Thyroid gland (tissue), 4 donors: ENCODE measurements at regions not wholly inside any gene's neighbourhood (a gene's known extent, or its start where the extent isn't known, plus 50 kb on each side); places are given as distances from the start of the nearest gene placed in this dataset.

Source experiments
- DNase-seq, 2 donors: peaks; one replicate each; pipeline ENCODE4 v3.0.0-alpha.2; 2019
- H3K27ac ChIP-seq, 3 donors: fragments of 200-600 bp; sonication (generic); 1 replicate in 2 of 3; 2 replicates in 1 of 3; pipeline ENCODE4 v1.5.1; 2016 to 2019; ENCODE audit warnings: mild to moderate bottlenecking in 1 of 3, moderate library complexity in 1 of 3
- H3K27me3 ChIP-seq: fragments of 200-600 bp; sonication (generic); one replicate; pipeline ENCODE4 v1.5.1; 2019
- H3K36me3 ChIP-seq, 2 donors: fragments of 200-600 bp; sonication (generic); one replicate each; pipeline ENCODE4 v1.5.1; 2016 to 2019
- H3K4me1 ChIP-seq, 2 donors: fragments of 200-600 bp; sonication (generic); one replicate each; pipeline ENCODE4 v1.5.1; 2017 to 2019
- H3K4me3 ChIP-seq, 3 donors: fragments of 200-600 bp; sonication (generic); replicated peaks in 1 of 3; 1 replicate in 2 of 3; 2 replicates in 1 of 3; pipeline ENCODE4 v1.5.1; 2016; ENCODE audit warnings: mild to moderate bottlenecking in 1 of 3
- H3K9me3 ChIP-seq: fragments of 200-600 bp; sonication (generic); one replicate; pipeline ENCODE4 v1.5.1; 2017
- POLR2A ChIP-seq, 2 donors: fragments of 450-650 bp; IDR thresholded peaks; one replicate each; pipeline ENCODE4 v1.6.1; 2017; ENCODE audit warnings: antibody characterized with exemption in 2 of 2, mild to moderate bottlenecking in 2 of 2, moderate library complexity in 1 of 2
- WGBS, 2 donors: methylation state at CpG; one replicate each; pipeline ENCODE4 v1.1.5; 2017; 5-methylcytosine and 5-hydroxymethylcytosine counted together
- intact Hi-C: fragments of 100-400 bp; cut with DNase I; formaldehyde crosslinking; loops from one replicate; pipeline ENCODE4 v1.15.1; 2023
- TF ChIP-seq, protein P1 (sequence below), 6 experiments: fragments of 200-600 bp in 3 of 6; fragments of 450-650 bp in 3 of 6; sonication (generic) in 3 of 6; IDR thresholded peaks; one replicate each; pipeline ENCODE4 v1.5.1; 2016 to 2019; ENCODE audit warnings: antibody characterized with exemption in 6 of 6, mild to moderate bottlenecking in 2 of 6, inconsistent platforms in 1 of 6, moderate library complexity in 1 of 6

DNA sequence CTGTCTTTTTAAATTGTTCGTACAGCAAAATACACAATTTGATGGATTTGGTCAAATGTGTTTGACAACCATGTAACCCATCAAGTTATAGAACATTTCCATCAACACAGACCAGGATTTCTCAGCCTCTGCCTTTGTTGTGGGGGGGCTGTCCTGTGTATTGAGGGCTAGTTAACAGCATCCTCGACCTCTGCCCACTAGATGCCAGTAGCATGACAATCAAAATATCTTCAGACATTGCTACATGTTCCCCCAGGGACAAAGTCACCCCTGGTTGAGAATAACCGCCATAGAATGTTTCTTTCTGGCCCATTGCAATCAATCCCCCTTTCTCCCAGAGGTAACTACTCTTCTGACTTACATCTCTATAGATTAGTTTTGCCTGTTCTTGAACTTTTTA lies 310.1 kb upstream of the RGMA start:
- H3K27me3 ChIP-seq, result no peaks in the 10 kb centered on the region
- 68 to 81% methylated on average over 3 of the region's 3 CpGs for WGBS, 2 donors
- TF ChIP-seq POLR2A (IDR thresholded peaks at IDR 0.05), result no peak
- TF ChIP-seq, protein P1, sequence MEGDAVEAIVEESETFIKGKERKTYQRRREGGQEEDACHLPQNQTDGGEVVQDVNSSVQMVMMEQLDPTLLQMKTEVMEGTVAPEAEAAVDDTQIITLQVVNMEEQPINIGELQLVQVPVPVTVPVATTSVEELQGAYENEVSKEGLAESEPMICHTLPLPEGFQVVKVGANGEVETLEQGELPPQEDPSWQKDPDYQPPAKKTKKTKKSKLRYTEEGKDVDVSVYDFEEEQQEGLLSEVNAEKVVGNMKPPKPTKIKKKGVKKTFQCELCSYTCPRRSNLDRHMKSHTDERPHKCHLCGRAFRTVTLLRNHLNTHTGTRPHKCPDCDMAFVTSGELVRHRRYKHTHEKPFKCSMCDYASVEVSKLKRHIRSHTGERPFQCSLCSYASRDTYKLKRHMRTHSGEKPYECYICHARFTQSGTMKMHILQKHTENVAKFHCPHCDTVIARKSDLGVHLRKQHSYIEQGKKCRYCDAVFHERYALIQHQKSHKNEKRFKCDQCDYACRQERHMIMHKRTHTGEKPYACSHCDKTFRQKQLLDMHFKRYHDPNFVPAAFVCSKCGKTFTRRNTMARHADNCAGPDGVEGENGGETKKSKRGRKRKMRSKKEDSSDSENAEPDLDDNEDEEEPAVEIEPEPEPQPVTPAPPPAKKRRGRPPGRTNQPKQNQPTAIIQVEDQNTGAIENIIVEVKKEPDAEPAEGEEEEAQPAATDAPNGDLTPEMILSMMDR (IDR thresholded peaks at IDR 0.05), result no peak
- no peak overlapping the region for H3K27ac ChIP-seq
- no peaks in the 10 kb centered on the region for H3K36me3 ChIP-seq
- no peaks in the 10 kb centered on the region for H3K4me1 ChIP-seq
- no peaks in the 10 kb centered on the region for H3K9me3 ChIP-seq
- intact Hi-C loops, result no loop called here
- no peak overlapping the region for H3K4me3 ChIP-seq
- DNase-seq, result no peak

DNA sequence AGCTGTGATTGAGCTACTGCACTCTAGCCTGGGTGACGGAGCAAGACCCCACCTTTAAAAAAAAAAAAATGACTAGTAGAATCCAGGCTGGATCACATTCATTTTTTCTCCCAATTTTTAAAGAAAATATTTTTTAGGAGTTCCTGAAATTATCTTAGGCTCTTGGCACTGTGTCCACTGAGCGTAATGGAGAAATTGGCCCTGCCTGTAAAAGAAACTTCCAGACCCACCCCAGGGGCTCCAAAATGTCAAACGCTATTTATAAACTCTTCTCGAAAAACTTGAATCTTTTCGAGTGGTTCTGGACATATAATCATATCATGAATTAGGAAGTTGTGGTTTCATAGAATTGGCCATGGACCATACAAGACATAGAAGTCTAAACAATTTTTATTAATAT lies 300.2 kb upstream of the RGMA start:
- 73 to 79% methylated on average over 5 of the region's 5 CpGs for WGBS, 2 donors
- H3K27me3 ChIP-seq, result no peaks in the 10 kb centered on the region
- intact Hi-C loops, result no loop called here

GRCh38 chr15:93384886-93385285 lies 295.9 kb upstream of the RGMA start:
- no peak overlapping the region for H3K4me3 ChIP-seq
- no peaks in the 10 kb centered on the region for H3K4me1 ChIP-seq
- intact Hi-C loops, result no loop called here
- H3K27me3 ChIP-seq, result no peaks in the 10 kb centered on the region
- 83 to 86% methylated on average over 2 of the region's 2 CpGs for WGBS, 2 donors
- TF ChIP-seq, protein P1 (IDR thresholded peaks at IDR 0.05), result no peak
- no peak for TF ChIP-seq POLR2A (IDR thresholded peaks at IDR 0.05)
- H3K36me3 ChIP-seq, result no peaks in the 10 kb centered on the region
- H3K9me3 ChIP-seq, result no peaks in the 10 kb centered on the region
- DNase-seq, result no peak
- no peak overlapping the region for H3K27ac ChIP-seq

More for the DNA sequence above, 300.2 kb upstream of the RGMA start:
- H3K4me1 ChIP-seq, result no peaks in the 10 kb centered on the region
- no peaks in the 10 kb centered on the region for H3K9me3 ChIP-seq
- H3K27ac ChIP-seq, result no peak overlapping the region
- H3K4me3 ChIP-seq, result no peak overlapping the region
- no peak for DNase-seq
- TF ChIP-seq, protein P1 (IDR thresholded peaks at IDR 0.05), result no peak
- TF ChIP-seq POLR2A (IDR thresholded peaks at IDR 0.05), result no peak
- H3K36me3 ChIP-seq, result no peaks in the 10 kb centered on the region

GRCh38 chr15:93382200-93382820 lies 293.3 kb upstream of the RGMA start:
- Histone ChIP-seq H3K27me3 (no peaks in the 10 kb centered on the region), H3K27ac (no peak overlapping the region), H3K36me3 (no peaks in the 10 kb centered on the region), H3K4me1 (no peaks in the 10 kb centered on the region), H3K4me3 (no peak overlapping the region), H3K9me3 (no peaks in the 10 kb centered on the region)
- WGBS, 2 donors, result 51 to 56% methylated on average over 9 of the region's 9 CpGs
- no peak for DNase-seq
- intact Hi-C loops, result no loop called here
- no peak for TF ChIP-seq POLR2A (IDR thresholded peaks at IDR 0.05)
- TF ChIP-seq, protein P1 (IDR thresholded peaks at IDR 0.05), result no peak

DNA sequence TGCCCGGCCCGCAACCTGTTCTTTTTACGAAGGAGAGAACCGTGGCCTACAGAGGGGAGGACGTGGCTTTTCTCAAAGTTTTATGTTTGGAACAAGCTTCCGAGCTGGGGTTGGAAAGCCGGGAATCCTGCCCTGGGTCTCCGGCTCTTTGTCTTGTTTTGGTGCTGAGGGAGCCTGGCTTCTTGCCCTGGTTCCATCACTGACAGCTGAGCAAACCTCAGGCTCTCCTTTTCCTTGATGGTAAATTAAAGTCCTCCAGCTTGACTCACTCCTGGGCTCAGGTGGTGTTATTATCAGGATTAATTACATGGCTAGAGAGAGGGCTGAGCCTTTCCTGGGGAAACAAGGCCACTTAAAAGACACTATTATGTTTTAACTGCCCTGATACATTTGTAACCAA lies 289.5 kb upstream of the RGMA start:
- Histone ChIP-seq H3K27me3 (no peaks in the 10 kb centered on the region), H3K27ac (no peak overlapping the region), H3K4me3 (no peak overlapping the region), H3K4me1 (no peaks in the 10 kb centered on the region), H3K36me3 (no peaks in the 10 kb centered on the region), H3K9me3 (no peaks in the 10 kb centered on the region)
- TF ChIP-seq, protein P1 (IDR thresholded peaks at IDR 0.05), result no peak
- TF ChIP-seq POLR2A (IDR thresholded peaks at IDR 0.05), result no peak
- WGBS, 2 donors, result 88 to 93% methylated on average over 8 of the region's 8 CpGs
- intact Hi-C loops, result no loop called here
- DNase-seq, result no peak
